AG10803 (cell line): ENCODE measurements at regions not wholly inside any gene's neighbourhood (a gene's known extent, or its start where the extent isn't known, plus 50 kb on each side); places are given as distances from the start of the nearest gene placed in this dataset.

Source experiments
- DNase-seq: peaks from one replicate; pipeline ENCODE4 v3.0.0; 2010; ENCODE audit warnings: low read depth
- H3K4me3 ChIP-seq: 2 replicates; pipeline ENCODE4 v1.5.1; 2011; ENCODE audit warnings: mild to moderate bottlenecking, low read length, control low read depth
- TF ChIP-seq, protein P1 (sequence below): conservative IDR thresholded peaks from 2 replicates; pipeline ENCODE4 v1.5.1; 2011; ENCODE audit warnings: mild to moderate bottlenecking, low read length, control low read depth, inconsistent platforms

DNA sequence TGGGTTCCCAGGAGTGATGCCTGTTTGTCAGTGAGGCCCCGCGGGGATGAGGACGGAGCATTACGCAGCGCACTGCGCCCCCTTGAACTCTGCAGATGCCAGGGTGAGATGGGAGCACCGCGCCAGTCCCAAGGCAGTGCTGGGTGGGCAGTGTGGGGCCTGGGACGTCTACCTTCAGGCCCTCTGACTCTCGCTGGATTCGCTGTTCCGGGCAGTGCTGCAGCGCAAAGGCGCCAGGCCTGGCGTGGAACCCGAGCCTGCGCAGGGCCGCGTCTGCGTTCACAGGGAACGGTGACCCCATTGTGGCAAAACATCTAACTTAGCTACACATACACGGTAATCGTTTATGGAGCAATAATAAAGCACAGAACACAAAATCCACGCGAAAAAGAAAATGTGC lies 257.3 kb downstream of the QKI start:
- TF ChIP-seq, protein P1, sequence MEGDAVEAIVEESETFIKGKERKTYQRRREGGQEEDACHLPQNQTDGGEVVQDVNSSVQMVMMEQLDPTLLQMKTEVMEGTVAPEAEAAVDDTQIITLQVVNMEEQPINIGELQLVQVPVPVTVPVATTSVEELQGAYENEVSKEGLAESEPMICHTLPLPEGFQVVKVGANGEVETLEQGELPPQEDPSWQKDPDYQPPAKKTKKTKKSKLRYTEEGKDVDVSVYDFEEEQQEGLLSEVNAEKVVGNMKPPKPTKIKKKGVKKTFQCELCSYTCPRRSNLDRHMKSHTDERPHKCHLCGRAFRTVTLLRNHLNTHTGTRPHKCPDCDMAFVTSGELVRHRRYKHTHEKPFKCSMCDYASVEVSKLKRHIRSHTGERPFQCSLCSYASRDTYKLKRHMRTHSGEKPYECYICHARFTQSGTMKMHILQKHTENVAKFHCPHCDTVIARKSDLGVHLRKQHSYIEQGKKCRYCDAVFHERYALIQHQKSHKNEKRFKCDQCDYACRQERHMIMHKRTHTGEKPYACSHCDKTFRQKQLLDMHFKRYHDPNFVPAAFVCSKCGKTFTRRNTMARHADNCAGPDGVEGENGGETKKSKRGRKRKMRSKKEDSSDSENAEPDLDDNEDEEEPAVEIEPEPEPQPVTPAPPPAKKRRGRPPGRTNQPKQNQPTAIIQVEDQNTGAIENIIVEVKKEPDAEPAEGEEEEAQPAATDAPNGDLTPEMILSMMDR, result no peak
- H3K4me3 ChIP-seq, result no peak overlapping the region
- no peak for DNase-seq

DNA sequence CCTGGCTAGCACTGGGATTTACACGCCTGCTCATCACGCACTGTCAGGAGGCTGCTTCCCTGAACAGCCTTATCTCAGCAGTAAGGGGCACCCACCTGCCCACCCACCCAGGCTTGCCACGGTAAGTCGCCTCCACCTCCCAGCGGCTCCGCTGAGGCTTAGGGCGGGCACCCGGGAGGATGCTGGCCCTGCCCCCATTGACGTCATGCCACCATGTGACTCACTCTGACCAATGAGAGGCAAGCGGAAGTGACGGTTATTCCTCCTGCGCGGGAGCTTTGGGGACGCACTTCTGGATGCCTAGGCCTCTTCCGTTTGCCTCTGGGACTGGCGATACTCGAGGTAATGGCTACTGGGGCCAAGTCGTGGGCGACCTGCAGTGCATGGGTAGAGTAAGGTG lies 256.8 kb downstream of the QKI start:
- DNase-seq, result no peak
- no peak overlapping the region for H3K4me3 ChIP-seq
- TF ChIP-seq, protein P1, result no peak

DNA sequence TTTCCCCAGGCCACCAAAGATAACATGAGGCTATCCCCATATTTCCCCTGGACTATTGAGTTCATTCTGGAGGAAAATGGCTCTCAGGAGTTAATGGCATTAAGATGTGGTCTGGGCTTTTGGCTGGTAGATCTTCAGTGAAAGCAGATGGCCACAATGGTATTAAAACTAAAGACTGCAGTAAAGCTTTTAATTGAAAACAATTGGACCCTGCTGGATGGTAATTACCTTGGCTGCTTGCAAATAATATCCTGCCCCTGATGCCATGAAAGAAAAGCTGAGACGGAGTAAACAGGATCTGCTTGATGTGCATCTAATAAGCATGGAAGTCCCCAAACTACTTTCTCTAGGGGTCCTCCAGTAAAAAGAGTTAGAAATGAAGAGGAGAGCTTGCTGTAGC lies 255.8 kb downstream of the QKI start:
- DNase-seq, result no peak
- TF ChIP-seq, protein P1, result no peak
- no peak overlapping the region for H3K4me3 ChIP-seq

DNA sequence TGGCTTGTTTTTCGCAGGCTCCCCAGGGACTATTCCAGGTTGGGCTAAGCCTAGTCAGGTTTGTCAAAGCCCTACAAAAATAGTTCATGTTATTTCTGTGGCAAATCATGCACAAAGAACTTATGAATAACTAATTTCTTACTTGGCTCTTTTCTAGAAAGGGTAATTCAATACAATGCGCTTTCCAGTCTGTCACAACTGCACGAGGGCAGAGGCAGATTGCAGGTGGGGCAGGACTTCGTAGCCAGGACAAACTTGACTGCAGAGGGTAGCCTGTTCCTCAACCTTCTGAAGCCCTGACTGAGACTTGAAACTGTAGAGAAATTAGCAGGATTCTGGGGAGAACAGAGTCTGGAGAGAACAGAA lies 253.5 kb downstream of the QKI start:
- TF ChIP-seq, protein P1, result no peak
- no peak overlapping the region for H3K4me3 ChIP-seq
- no peak for DNase-seq

DNA sequence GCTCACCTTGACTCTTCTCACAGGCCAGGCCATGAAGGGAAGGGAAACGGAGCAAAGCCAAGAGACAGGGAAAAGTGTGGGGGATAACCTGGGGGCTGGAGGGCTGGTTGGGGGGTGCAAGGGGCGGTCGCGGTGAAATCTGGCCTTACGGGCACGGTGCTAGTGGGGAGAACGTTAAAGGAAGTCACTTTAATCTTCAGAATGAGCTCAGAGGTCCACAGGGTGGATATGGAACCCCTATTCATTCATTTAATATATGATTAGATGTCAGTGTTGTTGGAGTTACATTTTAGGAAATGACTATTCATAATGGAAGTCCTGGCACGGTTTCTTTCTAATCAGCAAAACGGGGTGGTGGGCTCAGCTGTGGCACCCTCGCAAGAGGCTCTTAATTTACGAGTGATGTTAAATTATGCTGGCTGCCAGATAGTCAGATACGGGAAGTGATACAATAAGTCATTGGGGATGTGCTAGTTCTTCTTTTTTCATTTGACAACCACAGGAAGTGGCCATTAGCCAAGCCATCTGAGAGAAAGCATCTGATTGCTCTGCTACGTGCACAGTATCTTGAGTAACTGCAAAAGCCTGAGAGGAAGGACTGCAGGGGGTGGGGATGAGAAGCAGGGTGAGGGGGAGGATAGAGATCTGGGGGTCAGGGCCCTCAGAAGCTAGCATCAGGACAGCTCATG lies 253.0 kb downstream of the QKI start:
- TF ChIP-seq, protein P1, result no peak
- peak; percentile 5 for DNase-seq
- no peak overlapping the region for H3K4me3 ChIP-seq

DNA sequence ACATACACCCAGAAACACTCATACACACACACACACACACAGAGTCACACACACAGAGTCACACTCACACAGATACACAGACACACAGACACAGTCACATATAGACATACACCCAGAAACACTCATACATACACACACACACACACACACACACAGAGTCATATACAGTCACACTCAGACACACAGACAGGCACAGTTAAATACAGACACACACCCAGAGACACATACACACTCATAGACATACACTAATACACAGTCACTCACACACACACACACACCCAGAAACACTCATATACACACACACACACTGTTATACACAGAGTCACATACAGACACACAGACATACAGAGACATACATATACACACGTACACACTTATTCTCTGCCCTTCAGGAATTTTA lies 250.9 kb downstream of the QKI start:
- TF ChIP-seq, protein P1, result no peak
- H3K4me3 ChIP-seq, result no peak overlapping the region
- no peak for DNase-seq

DNA sequence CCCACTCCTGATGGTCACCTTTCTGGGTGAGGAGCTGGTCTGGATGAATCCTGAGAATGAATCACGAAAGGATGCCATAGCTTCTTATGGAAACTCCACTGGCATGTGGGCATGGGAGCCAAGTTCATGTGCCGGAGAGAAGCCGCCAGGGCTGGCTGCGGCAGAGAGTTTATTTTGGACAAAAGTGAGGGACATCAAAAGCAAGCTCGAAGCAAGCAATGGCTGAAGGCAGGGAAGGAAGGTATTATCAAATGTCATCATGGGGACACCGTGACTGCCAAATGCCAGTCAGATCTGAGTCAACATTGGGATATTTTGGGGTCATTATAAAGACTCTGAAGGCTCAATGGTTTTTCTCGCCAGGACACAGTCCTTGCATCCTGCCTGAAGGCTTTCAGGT lies 249.1 kb downstream of the QKI start:
- DNase-seq, result no peak
- TF ChIP-seq, protein P1, result no peak
- H3K4me3 ChIP-seq, result no peak overlapping the region
